ENCODE measurements at regions not wholly inside any gene's neighbourhood (a gene's known extent, or its start where the extent isn't known, plus 50 kb on each side); places are given as distances from the start of the nearest gene placed in this dataset.

DNA sequence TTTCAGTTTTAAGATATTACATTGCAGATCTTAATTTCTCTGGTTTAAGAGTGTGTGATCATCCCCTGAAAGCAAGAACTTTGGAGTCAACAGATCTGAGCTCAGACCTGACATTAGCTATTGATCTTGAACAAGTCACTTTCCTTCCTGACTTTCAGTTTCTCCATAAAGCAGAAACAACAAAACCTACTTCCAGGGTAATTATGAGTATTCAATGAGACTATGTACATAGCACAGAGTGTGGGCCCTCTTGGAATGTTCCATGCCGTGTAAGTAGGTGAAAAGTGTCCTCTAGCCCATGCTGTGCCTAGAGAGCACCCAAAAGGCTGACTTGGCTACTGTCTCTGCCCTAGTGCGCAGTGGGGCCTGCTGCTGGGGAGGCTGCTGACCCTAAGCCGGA lies 188.0 kb upstream of the RPL34 start:
- 83 to 91% (median 88%) methylated on average over 3 of the region's 3 CpGs for WGBS, 3 donors
- ATAC-seq = no peak

DNA sequence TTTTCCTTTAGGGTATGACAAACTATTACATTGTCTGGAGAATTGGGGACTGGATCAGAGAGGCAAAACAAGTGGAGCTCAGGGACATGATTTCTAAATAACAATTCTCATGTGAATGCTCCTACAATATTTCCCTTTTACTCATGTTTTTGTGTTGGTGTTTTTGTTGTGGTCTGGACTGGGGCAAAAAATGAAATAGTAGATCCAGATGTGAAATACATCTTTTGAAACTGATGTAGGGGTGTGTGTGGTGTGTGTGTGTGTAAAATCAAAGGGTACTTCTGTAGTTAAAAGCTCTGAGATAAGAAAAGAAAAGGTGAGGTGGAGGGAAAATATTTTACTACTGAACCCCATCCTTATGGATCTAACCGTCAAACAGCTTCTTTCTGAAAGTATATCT lies 188.4 kb upstream of the RPL34 start:
- Histone ChIP-seq H3K36me3 (ENCODE audit: insufficient read depth in 1 of 2, low read depth in 1 of 2) (no peaks in the 10 kb centered on the region), H3K4me1 (no peaks in the 10 kb centered on the region), H3K27ac (no peak overlapping the region), H3K4me3 (no peak overlapping the region), H3K27me3 (ENCODE audit: insufficient read depth in 3 of 3, low read length in 2 of 3) (no peaks in the 10 kb centered on the region), H3K9me3 (no peaks in the 10 kb centered on the region)
- intact Hi-C loops (cut with DNase I) = no loop called here
- TF ChIP-seq, protein P1, sequence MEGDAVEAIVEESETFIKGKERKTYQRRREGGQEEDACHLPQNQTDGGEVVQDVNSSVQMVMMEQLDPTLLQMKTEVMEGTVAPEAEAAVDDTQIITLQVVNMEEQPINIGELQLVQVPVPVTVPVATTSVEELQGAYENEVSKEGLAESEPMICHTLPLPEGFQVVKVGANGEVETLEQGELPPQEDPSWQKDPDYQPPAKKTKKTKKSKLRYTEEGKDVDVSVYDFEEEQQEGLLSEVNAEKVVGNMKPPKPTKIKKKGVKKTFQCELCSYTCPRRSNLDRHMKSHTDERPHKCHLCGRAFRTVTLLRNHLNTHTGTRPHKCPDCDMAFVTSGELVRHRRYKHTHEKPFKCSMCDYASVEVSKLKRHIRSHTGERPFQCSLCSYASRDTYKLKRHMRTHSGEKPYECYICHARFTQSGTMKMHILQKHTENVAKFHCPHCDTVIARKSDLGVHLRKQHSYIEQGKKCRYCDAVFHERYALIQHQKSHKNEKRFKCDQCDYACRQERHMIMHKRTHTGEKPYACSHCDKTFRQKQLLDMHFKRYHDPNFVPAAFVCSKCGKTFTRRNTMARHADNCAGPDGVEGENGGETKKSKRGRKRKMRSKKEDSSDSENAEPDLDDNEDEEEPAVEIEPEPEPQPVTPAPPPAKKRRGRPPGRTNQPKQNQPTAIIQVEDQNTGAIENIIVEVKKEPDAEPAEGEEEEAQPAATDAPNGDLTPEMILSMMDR (IDR thresholded peaks at IDR 0.05) = no peak
- ATAC-seq (no peak), DNase-seq (no peak)
- WGBS, 3 donors = 81 to 86% (median 81%) methylated on average over 1 of the region's 1 CpG

More for the DNA sequence above, 188.0 kb upstream of the RPL34 start:
- Histone ChIP-seq H3K27ac (no peak overlapping the region), H3K4me3 (no peak overlapping the region), H3K36me3 (ENCODE audit: insufficient read depth in 1 of 2, low read depth in 1 of 2) (no peaks in the 10 kb centered on the region), H3K27me3 (ENCODE audit: insufficient read depth in 3 of 3, low read length in 2 of 3) (no peaks in the 10 kb centered on the region), H3K4me1 (no peaks in the 10 kb centered on the region), H3K9me3 (no peaks in the 10 kb centered on the region)
- TF ChIP-seq, protein P1 (IDR thresholded peaks at IDR 0.05) = no peak
- intact Hi-C loops (cut with DNase I) = no loop called here
- no peak for DNase-seq

DNA sequence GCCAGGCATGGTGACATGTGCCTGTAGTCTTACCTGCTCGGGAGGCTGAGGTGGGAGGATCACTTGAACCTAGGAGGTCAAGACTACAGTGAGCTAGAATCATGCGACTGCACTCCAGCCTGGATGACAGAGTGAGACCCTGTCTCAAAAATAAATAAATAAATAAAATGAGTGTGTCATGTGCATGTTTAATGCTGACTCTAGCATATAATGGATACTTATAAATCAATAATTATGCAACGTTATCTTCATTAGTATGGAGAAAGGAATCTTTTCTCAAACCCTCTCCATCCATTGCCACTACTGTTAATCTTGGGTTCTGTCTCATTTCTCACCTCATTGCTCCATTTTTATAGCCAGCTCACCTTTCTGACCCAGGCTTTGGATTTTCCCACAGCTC lies 189.5 kb upstream of the RPL34 start:
- Histone ChIP-seq H3K27ac (no peak overlapping the region), H3K27me3 (ENCODE audit: insufficient read depth in 3 of 3, low read length in 2 of 3) (no peaks in the 10 kb centered on the region), H3K4me1 (no peaks in the 10 kb centered on the region), H3K4me3 (no peak overlapping the region), H3K9me3 (no peaks in the 10 kb centered on the region), H3K36me3 (ENCODE audit: insufficient read depth in 1 of 2, low read depth in 1 of 2) (no peaks in the 10 kb centered on the region)
- intact Hi-C loops (cut with DNase I) = no loop called here
- 85 to 96% (median 86%) methylated on average over 3 of the region's 3 CpGs for whole genome bisulfite sequencing, 3 donors
- DNase-seq (no peak), ATAC-seq (no peak)
- TF ChIP-seq, protein P1 (IDR thresholded peaks at IDR 0.05) = no peak

DNA sequence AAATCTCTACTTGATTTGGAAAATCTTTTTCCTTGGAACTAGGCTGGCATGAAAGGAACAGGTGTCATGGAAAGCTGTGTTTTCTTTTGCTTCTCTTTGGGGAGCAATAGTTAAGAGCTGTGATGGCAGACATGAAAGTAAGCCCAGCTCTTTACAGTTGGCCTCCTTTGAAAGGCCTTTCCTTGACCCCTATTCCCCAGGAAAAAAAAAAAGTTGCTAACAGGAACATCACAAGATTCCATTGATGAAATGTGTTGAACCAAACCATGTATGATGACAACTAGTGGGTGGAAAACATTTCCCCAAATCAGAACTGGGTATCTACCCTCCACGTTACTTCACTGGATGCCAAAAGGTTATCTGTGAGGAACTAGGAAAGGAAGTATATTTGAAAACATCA lies 190.7 kb upstream of the RPL34 start:
- 67 to 74% (median 70%) methylated on average over 1 of the region's 1 CpG for WGBS, 3 donors
- no peak for ATAC-seq

DNA sequence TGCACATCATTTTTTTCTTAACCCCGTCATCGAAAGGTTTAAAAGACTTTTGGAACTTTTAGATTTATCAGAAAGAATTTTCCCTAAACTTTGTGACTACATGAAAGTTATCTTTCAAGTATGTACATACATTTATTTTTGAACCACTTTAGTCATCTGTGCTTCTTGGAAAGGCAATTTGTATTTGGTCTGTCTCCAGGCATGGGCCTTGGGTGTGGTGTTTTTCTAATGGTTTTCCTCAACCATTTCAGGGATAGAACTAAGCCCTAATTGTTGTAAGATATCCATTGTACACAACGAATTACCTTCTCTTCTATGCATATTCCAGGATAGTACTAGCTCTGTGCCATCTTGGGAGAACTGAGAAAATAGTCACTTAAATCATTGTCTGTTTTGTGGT lies 191.5 kb upstream of the RPL34 start:
- Histone ChIP-seq H3K27ac (no peak overlapping the region), H3K36me3 (ENCODE audit: insufficient read depth in 1 of 2, low read depth in 1 of 2) (no peaks in the 10 kb centered on the region), H3K9me3 (no peaks in the 10 kb centered on the region), H3K27me3 (ENCODE audit: insufficient read depth in 3 of 3, low read length in 2 of 3) (no peaks in the 10 kb centered on the region), H3K4me3 (no peak overlapping the region), H3K4me1 (no peaks in the 10 kb centered on the region)
- WGBS, 3 donors = 82 to 90% (median 86%) methylated on average over 3 of the region's 3 CpGs
- no peak for ATAC-seq
- intact Hi-C loops (cut with DNase I) = no loop called here
- no peak for DNase-seq
- TF ChIP-seq, protein P1 (IDR thresholded peaks at IDR 0.05) = no peak

More for the DNA sequence above, 190.7 kb upstream of the RPL34 start:
- no peaks in the 10 kb centered on the region for H3K27me3 ChIP-seq (ENCODE audit: insufficient read depth in 3 of 3, low read length in 2 of 3)
- DNase-seq = no peak
- intact Hi-C loops (cut with DNase I) = no loop called here
- H3K4me3 ChIP-seq = no peak overlapping the region
- no peaks in the 10 kb centered on the region for H3K4me1 ChIP-seq
- no peaks in the 10 kb centered on the region for H3K9me3 ChIP-seq
- TF ChIP-seq, protein P1 (IDR thresholded peaks at IDR 0.05) = no peak
- no peaks in the 10 kb centered on the region for H3K36me3 ChIP-seq (ENCODE audit: insufficient read depth in 1 of 2, low read depth in 1 of 2)
- H3K27ac ChIP-seq = no peak overlapping the region

All from psoas muscle (tissue), 7 donors.